Neuronal stem cell (in vitro differentiated cells): ENCODE measurements at regions not wholly inside any gene's neighbourhood (a gene's known extent, or its start where the extent isn't known, plus 50 kb on each side); places are given as distances from the start of the nearest gene placed in this dataset.

Source experiments
- DNase-seq: peaks from one replicate; pipeline ENCODE4 v3.0.0-alpha.2; 2013; ENCODE audit warnings: low spot score
- H2AFZ ChIP-seq: one replicate; pipeline ENCODE4 v1.6.1; 2013; ENCODE audit warnings: mild to moderate bottlenecking, low read length, inconsistent platforms
- H2AK5ac ChIP-seq: 2 replicates; pipeline ENCODE4 v1.6.1; 2013; ENCODE audit warnings: low read depth, mild to moderate bottlenecking, inconsistent platforms, low read length, moderate library complexity, mixed read lengths
- H2BK120ac ChIP-seq: 2 replicates; pipeline ENCODE4 v1.6.1; 2013; ENCODE audit warnings: low read depth, mild to moderate bottlenecking, inconsistent platforms, low read length, moderate library complexity, mixed read lengths
- H2BK12ac ChIP-seq: one replicate; pipeline ENCODE4 v1.6.1; 2013; ENCODE audit warnings: low read length, inconsistent platforms
- H2BK15ac ChIP-seq: 2 replicates; pipeline ENCODE4 v1.6.1; 2013; ENCODE audit warnings: mild to moderate bottlenecking, low read length, inconsistent platforms, mixed read lengths
- H2BK5ac ChIP-seq: one replicate; pipeline ENCODE4 v1.6.1; 2013; ENCODE audit warnings: inconsistent platforms, mild to moderate bottlenecking, low read length, moderate library complexity
- H3K14ac ChIP-seq: one replicate; pipeline ENCODE4 v1.6.1; 2013; ENCODE audit warnings: low read length, inconsistent platforms
- H3K18ac ChIP-seq: 2 replicates; pipeline ENCODE4 v1.6.1; 2013; ENCODE audit warnings: low read length, inconsistent platforms
- H3K23ac ChIP-seq: 2 replicates; pipeline ENCODE4 v1.6.1; 2013; ENCODE audit warnings: low read depth, mild to moderate bottlenecking, mixed read lengths, low read length, inconsistent platforms; ENCODE audit not compliant: poor library complexity
- H3K27ac ChIP-seq: replicated peaks from 3 replicates; pipeline ENCODE4 v1.5.1; 2013; ENCODE audit warnings: low read length, inconsistent platforms
- H3K27me3 ChIP-seq, 3 experiments: 2 replicates each; pipeline ENCODE4 v1.6.1; 2013; ENCODE audit warnings: low read length in 3 of 3, mild to moderate bottlenecking in 2 of 3, inconsistent platforms in 1 of 3, low read depth in 1 of 3, mixed read lengths in 1 of 3, moderate library complexity in 1 of 3; ENCODE audit not compliant: control insufficient read depth in 3 of 3, insufficient read depth in 3 of 3
- H3K36me3 ChIP-seq, 2 donors: replicated peaks in 1 of 2; 2 replicates each; pipeline ENCODE4 v1.6.1; 2013; ENCODE audit warnings: low read length in 2 of 2; ENCODE audit not compliant: control insufficient read depth in 2 of 2, insufficient read depth in 2 of 2
- H3K4ac ChIP-seq: 2 replicates; pipeline ENCODE4 v1.6.1; 2013; ENCODE audit warnings: inconsistent platforms, mild to moderate bottlenecking, low read length, moderate library complexity
- H3K4me1 ChIP-seq, 2 donors: 1 replicate in 1 of 2; 2 replicates in 1 of 2; pipeline ENCODE4 v1.6.1; 2013; ENCODE audit warnings: low read length in 2 of 2, low read depth in 1 of 2; ENCODE audit not compliant: control insufficient read depth in 2 of 2, insufficient read depth in 1 of 2
- H3K4me2 ChIP-seq: one replicate; pipeline ENCODE4 v1.6.1; 2013; ENCODE audit warnings: mild to moderate bottlenecking, low read length, inconsistent platforms; ENCODE audit not compliant: insufficient read depth, poor library complexity, severe bottlenecking
- H3K4me3 ChIP-seq, 2 donors: 2 replicates each; pipeline ENCODE4 v1.5.1; 2013; ENCODE audit warnings: low read length in 2 of 2, mild to moderate bottlenecking in 2 of 2, inconsistent platforms in 1 of 2, moderate library complexity in 1 of 2
- H3K79me1 ChIP-seq: one replicate; pipeline ENCODE4 v1.6.1; 2013; ENCODE audit warnings: low read depth, mild to moderate bottlenecking, inconsistent platforms, low read length, moderate library complexity
- H3K9ac ChIP-seq: one replicate; pipeline ENCODE4 v1.6.1; 2013; ENCODE audit warnings: mild to moderate bottlenecking, low read depth, low read length, inconsistent platforms; ENCODE audit not compliant: poor library complexity
- H3K9me3 ChIP-seq, 2 donors: replicated peaks in 1 of 2; 2 replicates each; pipeline versions ENCODE3 to v1.6.1; 2013; ENCODE audit warnings: low read length in 2 of 2, mild to moderate bottlenecking in 2 of 2, inconsistent platforms in 1 of 2, low read depth in 1 of 2, mixed read lengths in 1 of 2, moderate library complexity in 1 of 2; ENCODE audit not compliant: control insufficient read depth in 2 of 2, insufficient read depth in 1 of 2
- H4K8ac ChIP-seq: one replicate; pipeline ENCODE4 v1.6.1; 2013; ENCODE audit warnings: low read depth, mild to moderate bottlenecking, inconsistent platforms, low read length, moderate library complexity
- H4K91ac ChIP-seq: one replicate; pipeline ENCODE4 v1.6.1; 2013; ENCODE audit warnings: low read length, low read depth, mild to moderate bottlenecking, inconsistent platforms; ENCODE audit not compliant: poor library complexity
- WGBS, 2 donors: extraction: QIAGEN DNeasy Blood & Tissue Kit; methylation state at CpG; one replicate each; pipeline ENCODE4 v1.1.7; 2013; ENCODE audit warnings: missing lambda C conversion rate in 2 of 2, mixed read lengths in 1 of 2; ENCODE audit not compliant: insufficient read length in 2 of 2, insufficient replicate concordance in 1 of 2; ENCODE audit errors: extremely low coverage in 2 of 2; 5-methylcytosine and 5-hydroxymethylcytosine counted together

DNA sequence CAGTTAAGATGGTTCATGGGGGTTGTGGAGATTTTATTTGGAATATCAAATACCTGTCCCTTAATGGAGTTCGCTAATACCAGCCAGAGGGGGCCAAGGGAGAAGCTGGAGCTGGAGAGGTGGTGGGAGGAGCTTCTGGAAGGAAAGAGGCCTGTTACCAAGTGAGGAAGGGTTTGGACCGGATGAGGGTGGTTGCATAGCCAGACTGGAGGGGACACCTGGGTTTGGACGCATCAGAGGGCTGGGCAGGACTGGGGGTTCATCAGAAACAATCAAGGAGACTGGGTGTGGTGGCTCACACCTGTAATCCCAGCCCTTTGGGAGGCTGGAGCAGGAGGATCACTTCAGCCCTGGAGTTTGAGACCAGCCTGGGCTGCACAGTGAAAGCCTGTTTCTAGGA lies 111.8 kb upstream of the IER5L start:
- Histone ChIP-seq H3K36me3 (no peaks in the 10 kb centered on the region), H3K4ac (no peak overlapping the region), H3K9me3 (peaks cover 2 to 4% of the 10 kb centered on the region in 2 donors), H3K79me1 (no peaks in the 10 kb centered on the region), H2BK12ac (no peak overlapping the region), H3K4me3 (no peak overlapping the region), H2BK120ac (no peak overlapping the region), H3K4me1 (peaks cover 21 to 33% of the 10 kb centered on the region in 2 donors), H3K9ac (no peak overlapping the region), H2AK5ac (no peak overlapping the region), H3K23ac (no peak overlapping the region), H3K14ac (no peak overlapping the region), H3K18ac (no peak overlapping the region), H2BK5ac (no peak overlapping the region), H3K27me3 (peaks cover 0 to 2% (median 0%) of the 10 kb centered on the region in 3 experiments), H4K91ac (no peak overlapping the region), H3K27ac (no peak overlapping the region), H2BK15ac (no peak overlapping the region), H2AFZ (no peak overlapping the region), H3K4me2 (no peak overlapping the region), H4K8ac (no peak overlapping the region)
- no peak for DNase-seq
- no CpG with 5 or more reads among the region's 3 CpGs for WGBS, 2 donors

- no peak overlapping the region for H4K91ac ChIP-seq
- peaks cover 0 to 2% (median 0%) of the 10 kb centered on the region in 3 experiments for H3K27me3 ChIP-seq
- peaks cover 2 to 4% of the 10 kb centered on the region in 2 donors for H3K9me3 ChIP-seq
- peak overlapping the region; percentile 9 for H2BK5ac ChIP-seq
- H2AK5ac ChIP-seq: peak overlapping the region; percentile 4
- H3K27ac ChIP-seq: no peak overlapping the region
- no peak overlapping the region for H2BK120ac ChIP-seq
- peak overlapping the region; percentile 50 for H3K18ac ChIP-seq
- peak overlapping the region; percentile 60 for H2AFZ ChIP-seq
- WGBS, 2 donors: no CpG with 5 or more reads among the region's 13 CpGs
- H3K9ac ChIP-seq: no peak overlapping the region
- no peak for DNase-seq
- H3K4me1 ChIP-seq: peaks cover 21 to 33% of the 10 kb centered on the region in 2 donors
- no peaks in the 10 kb centered on the region for H3K36me3 ChIP-seq
- no peak overlapping the region for H4K8ac ChIP-seq
- H3K14ac ChIP-seq: no peak overlapping the region
- no peak overlapping the region for H2BK12ac ChIP-seq
- no peak overlapping the region for H3K4ac ChIP-seq
- H3K4me2 ChIP-seq: no peak overlapping the region
- no peak overlapping the region for H2BK15ac ChIP-seq
- H3K23ac ChIP-seq: no peak overlapping the region
- no peaks in the 10 kb centered on the region for H3K79me1 ChIP-seq
- no peak overlapping the region for H3K4me3 ChIP-seq
Measured at GRCh38 chr9:129289131-129289731, 111.2 kb upstream of the IER5L start.

DNA sequence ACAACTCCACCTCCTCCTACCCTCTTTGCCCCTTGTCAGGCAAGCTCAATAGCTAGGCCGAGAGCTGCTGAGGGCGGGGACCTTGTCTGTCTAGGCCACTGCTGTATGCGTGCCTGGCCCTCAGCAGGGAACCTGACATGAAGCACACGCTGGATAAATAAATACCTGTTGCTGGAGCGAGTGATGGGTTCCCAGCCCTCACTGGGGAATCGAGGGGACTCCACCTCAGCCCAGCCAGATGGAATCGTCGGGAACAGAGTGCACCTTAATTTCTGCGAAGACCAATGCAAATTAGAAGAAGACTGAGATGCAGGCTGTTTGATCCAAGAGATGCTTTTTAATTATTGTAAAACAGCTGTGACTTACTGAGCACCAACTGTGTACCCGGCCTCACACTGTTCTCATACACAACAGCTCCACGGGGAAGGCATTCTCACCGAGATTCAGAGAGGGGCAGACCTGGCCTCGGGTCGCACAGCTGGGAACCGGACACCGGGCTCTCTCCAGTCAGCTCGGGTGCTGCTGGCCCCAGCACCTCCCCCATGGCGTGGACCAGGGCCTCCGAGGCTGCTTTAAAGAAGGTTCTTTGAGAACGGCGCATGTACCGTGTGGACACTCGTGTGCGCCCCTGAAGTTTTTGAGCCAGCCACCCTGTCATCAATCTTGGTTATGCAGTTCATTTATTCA lies 109.7 kb upstream of the IER5L start:
- H3K27ac ChIP-seq: no peak overlapping the region
- no peaks in the 10 kb centered on the region for H3K36me3 ChIP-seq
- H2BK12ac ChIP-seq: no peak overlapping the region
- H3K4ac ChIP-seq: no peak overlapping the region
- H4K91ac ChIP-seq: no peak overlapping the region
- H3K9me3 ChIP-seq: peaks cover 0 to 2% of the 10 kb centered on the region in 2 donors
- no peak overlapping the region for H3K9ac ChIP-seq
- H2AFZ ChIP-seq: no peak overlapping the region
- no peak overlapping the region for H4K8ac ChIP-seq
- H3K23ac ChIP-seq: no peak overlapping the region
- H2BK15ac ChIP-seq: peak overlapping the region; percentile 60
- DNase-seq: no peak
- WGBS, 2 donors: no CpG with 5 or more reads among the region's 24 CpGs
- H2BK120ac ChIP-seq: no peak overlapping the region
- peaks cover 0 to 2% (median 0%) of the 10 kb centered on the region in 3 experiments for H3K27me3 ChIP-seq
- H3K79me1 ChIP-seq: no peaks in the 10 kb centered on the region
- peaks cover 26 to 41% of the 10 kb centered on the region in 2 donors for H3K4me1 ChIP-seq
- no peak overlapping the region for H3K14ac ChIP-seq
- peak overlapping the region; percentile 16 for H2AK5ac ChIP-seq
- peak overlapping the region; percentile 84 for H3K18ac ChIP-seq
- no peak overlapping the region for H3K4me3 ChIP-seq
- no peak overlapping the region for H3K4me2 ChIP-seq
- H2BK5ac ChIP-seq: no peak overlapping the region

GRCh38 chr9:129285979-129286772 lies 108.1 kb upstream of the IER5L start:
- Histone ChIP-seq H3K36me3 (no peaks in the 10 kb centered on the region), H3K23ac (no peak overlapping the region), H3K4me1 (peaks cover 35 to 54% of the 10 kb centered on the region in 2 donors), H3K9ac (no peak overlapping the region), H2BK5ac (no peak overlapping the region), H3K9me3 (peaks cover 0 to 2% of the 10 kb centered on the region in 2 donors), H2BK15ac (no peak overlapping the region), H3K4me3 (no peak overlapping the region), H3K14ac (no peak overlapping the region), H3K27ac (no peak overlapping the region), H4K8ac (no peak overlapping the region), H4K91ac (no peak overlapping the region), H3K4me2 (no peak overlapping the region), H3K18ac (no peak overlapping the region), H3K79me1 (no peaks in the 10 kb centered on the region), H2BK120ac (no peak overlapping the region), H3K4ac (no peak overlapping the region), H2BK12ac (peak overlapping the region; percentile 46), H2AK5ac (no peak overlapping the region), H3K27me3 (peaks cover 0 to 5% (median 0%) of the 10 kb centered on the region in 3 experiments), H2AFZ (no peak overlapping the region)
- no CpG with 5 or more reads among the region's 23 CpGs for WGBS, 2 donors
- no peak for DNase-seq
